ENCODE measurements at regions not wholly inside any gene's neighbourhood (a gene's known extent, or its start where the extent isn't known, plus 50 kb on each side); places are given as distances from the start of the nearest gene placed in this dataset.
"Not testable (repeated sequence)": the region's sequence is repeated elsewhere in the genome, so short reads cannot be mapped to it uniquely, and the experiment has no call there.

DNA sequence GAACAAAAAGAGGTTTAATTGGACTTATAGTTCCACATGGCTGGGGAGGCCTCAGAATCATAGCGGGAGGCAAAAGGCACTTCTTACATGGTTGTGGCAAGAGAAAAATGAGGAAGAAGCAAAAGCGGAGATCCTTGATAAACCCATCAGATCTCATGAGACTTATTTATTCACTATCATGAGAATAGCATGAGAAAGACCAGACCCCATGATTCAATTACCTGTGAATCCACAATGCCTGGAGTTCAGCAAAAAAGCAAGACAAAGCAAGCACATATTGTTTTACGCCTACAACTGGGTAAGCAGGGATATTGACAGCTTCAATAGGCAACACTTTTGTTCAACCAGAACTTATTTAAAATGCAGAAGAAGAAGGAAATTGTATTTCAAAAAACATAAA, 218.2 kb downstream of the RPL10L start:
- DNase-seq, result no peak

DNA sequence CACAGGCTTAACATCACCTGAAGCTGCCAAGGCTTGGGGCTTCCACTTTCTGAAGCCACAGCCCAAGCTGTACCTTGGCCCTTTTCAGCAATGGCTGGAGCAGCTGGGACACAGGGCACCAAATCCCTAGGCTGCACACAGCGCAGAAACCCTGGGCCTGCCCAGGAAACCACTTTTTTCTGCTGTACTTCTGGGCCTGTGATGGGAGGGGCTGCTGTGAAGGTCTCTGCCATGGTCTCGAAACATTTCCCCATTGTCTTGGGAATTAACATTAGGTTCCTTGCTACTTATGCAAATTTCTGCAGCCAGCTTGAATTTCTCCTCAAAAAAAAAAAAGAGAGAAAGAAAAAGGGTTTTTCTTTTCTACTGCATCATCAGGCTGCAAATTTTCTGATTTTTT, 219.1 kb downstream of the RPL10L start:
- no peak for DNase-seq

DNA sequence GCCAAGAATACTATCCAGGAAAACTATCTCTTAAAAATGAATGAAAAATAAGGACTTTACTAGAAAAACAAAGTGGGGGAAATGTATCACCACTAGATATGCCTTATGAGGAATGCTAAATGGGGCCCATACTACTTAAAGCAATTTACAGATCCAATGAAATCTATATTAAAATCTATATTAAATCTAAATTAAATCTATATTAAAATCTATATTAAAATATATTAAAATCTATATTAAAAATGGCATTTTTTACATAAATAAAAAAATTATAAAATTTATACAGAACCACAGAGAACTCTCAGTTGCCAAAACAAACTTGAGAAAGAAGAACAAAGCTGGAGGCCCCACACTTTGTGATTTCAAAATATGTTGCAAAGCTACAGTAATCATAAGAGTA, 234.5 kb downstream of the RPL10L start:
- no peak for DNase-seq

DNA sequence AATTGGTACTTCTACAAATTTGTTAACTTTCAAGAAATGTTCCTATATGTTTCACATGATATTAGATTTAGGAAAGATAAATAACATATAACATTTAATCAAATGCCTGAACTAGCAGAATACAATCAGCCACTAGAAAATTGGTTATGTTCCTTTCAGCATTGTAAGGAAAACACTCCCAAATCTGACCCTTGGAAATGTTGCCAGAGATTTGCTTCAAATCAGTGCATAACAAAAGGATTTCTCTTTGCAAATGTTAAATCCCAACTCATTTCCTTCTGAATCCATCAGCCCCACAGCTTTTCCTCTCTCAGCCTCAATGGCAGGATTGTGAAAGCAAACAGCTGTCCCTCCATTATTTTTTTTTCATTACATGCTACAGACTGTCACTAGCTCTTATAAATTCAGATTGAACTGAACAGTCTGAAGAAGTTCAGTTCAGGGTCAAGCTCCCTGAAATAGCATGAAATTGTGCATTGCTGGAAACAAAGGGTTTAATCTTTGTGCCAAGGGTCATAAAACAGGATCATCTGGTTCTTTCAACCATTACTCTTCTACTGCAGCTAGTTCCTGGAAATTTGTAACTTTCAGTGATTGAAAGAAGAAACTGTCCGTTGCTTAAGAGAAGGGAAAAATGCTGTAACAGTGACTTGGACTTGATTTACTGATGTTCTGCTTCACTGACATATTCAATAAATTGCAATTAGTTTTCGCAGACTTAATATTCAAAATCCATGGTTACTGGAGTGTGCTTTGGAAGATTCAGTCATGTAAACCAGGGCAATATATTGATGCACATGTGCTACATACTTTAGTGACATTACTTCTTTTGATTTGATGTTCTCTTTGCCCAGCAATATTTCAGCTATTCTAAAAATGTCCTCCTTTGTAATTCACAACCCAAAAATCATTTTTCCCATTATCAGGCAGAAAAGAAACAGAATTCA, 246.4 kb downstream of the RPL10L start:
- peak; percentile 48 for DNase-seq

DNA sequence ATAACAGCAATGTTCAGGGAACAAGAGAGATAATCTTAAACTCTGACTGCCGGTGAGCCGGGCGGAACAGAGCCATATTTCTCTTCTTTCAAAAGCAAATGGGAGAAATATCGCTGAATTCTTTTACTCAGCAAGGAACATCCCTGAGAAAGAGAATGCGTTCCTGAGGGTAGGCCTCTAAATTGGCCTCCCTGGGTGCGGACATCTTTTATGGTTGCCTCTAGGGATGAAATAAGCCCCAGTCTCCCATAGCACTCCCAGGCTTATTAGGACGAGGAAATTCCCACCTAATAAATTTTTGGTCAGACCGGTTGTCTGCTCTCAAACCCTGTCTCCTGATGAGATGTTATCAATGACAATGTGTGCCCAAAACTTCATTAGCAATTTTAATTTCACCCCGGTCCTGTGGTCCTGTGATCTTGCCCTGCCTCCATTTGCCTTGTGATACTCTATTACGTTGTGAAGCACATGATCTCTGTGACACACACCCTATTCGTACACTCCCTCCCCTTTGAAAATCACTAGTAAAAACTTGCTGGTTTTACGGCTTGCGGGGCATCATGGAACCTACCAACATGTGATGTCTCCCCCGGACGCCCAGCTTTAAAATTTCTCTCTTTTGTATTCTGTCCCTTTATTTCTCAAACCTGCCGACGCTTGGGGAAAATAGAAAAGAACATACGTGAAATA, 249.4 kb downstream of the RPL10L start:
- not testable (repeated sequence) for DNase-seq

DNA sequence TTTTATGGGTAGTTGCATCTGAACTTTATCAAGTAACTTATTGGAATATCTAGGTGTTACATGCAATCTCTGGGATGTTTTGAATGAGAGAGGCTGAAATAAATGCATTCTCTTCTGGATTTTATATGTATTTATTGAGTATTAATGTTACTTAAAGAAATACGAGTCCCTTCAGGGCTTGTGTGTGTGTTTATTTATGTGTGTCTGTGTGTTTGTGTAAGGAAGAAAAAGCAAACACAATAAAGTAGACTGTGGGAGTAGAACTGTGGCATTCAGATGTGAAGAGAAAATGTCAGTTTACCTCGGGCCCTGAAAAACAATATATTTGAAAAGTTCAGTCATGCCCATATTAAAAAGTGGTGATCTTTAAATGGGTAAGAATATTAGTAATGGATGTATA, 250.5 kb downstream of the RPL10L start:
- no peak for DNase-seq

DNA sequence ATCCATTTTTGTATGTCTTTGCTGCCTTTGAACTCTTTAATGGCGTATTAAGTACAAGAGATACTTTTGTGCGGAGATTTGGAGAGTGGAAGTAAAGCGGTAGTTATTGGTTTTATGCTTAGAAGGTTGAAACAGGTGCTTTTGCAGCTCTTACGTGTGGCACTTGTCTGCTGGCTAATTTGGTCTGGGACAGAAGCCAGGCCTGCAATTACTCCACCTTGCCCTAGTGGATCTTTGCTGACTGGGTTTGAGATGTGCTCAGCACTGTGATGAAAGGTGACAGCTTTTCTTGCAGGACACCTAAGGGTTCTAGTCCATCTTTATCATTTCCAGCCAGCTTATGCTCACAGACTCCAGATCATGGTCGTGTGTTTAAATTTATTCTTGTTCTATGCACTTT, 252.5 kb downstream of the RPL10L start:
- no peak for DNase-seq

DNA sequence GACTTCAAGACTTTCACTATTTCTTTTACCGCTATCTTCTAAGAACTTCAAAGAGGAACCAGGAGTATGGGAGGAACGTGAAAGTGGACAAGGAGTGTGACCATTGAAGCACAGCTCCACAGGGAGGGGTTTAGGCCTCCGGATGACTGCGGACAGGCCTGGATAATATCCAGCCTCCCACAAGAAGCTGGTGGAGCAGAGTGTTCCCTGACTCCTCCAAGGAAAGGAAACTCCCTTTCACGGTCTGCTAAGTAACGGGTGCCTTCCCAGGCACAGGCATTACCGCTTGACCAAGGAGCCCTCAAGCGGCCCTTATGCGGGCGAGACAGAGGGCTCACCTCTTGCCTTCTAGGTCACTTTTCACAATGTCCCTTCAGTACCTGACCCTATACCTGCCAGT, 267.0 kb downstream of the RPL10L start:
- DNase-seq, result no peak

DNA sequence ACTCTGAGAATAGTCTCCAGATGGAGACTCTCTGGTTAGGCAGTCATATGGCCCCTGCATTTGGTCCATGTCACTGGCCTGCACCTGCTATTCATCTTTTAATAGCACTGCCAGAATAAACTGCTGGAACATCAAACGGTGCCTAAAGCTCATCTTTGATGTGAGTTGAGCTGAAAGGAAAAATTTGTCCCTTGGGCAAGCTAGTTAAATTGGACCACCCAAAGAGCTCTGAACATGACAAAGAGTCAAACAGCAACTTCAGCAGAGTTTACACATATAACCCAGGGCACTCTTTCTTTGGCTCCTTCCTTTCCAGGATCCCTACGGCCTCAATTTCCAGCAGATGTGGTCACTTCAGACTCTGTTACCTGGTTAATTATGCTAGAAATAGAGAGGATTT, 269.9 kb downstream of the RPL10L start:
- no peak for DNase-seq

DNA sequence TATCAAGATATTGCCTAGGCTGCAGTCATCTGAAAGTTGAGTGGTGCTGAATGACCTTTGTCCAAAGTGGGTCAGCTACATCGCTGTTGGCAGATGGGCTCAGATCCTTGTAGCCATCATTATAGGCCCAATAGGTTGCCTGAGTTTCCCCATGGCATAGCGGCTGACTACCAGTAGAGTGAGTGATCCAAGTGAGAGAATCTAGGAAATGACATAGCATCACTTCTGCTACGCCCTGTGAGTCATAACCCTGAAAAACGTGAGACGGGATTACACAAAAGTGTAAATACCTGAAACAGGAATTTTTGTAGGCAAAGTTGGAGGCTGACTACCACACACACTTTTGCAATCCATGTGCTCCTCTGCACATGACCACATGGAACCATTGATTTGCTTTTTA, 273.3 kb downstream of the RPL10L start:
- DNase-seq, result no peak

DNA sequence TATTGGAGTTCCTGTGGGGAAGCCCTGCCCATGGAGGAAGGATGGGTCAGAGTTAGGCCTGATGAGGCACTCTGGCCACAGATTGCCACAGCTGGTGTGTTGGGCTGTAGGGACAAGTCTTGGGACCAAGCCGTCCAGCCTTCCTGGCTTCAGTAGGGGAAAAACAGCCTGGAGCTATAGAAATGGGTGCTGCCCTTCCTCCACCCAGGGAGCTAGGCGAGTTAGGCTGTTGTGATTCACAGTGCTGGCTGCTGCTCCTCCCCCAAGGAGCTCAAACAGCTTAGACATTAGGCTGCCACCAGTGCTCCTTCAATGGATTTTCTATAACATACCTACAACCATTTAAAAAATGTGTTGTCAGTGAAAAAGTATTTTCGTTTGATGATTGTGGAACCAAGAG, 274.3 kb downstream of the RPL10L start:
- no peak for DNase-seq

DNA sequence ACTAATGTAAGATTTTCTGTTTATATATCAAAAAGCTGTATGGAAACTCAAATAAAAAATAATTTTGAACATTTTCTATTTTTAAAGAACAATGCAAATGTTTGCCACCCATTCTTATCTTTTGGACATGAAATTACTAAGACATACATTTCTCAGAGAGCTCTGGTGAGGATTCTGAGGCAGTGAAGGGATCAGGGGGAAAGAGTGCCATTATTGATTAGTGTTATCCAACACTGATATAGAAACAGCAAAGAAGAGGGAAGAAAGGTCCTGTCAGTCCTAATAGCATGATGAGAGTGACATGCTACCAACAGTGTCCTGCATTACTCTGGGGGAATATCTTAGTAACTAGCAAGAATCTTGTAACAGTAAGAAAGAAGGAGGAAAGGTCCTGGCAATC, 282.2 kb downstream of the RPL10L start:
- no peak for DNase-seq

DNA sequence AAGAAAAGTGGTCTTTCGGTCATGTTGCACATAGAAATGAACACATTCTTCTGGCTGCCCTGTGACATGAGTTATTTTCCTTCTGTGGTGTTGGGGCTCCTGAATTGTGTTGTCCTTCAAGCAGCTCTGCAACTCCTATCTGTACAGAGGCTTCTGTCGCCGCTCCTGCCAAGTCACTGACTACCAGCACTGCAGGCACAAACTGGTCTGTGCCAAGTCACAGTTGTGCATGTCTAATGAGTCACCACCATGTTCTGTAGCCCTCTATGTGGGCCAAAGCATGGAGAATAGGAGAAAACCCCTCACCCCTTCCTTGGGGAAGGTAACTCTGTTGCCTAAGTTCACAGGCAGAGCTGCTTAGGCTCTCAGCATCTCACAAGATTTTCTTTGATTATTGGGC, 283.3 kb downstream of the RPL10L start:
- DNase-seq, result no peak

DNA sequence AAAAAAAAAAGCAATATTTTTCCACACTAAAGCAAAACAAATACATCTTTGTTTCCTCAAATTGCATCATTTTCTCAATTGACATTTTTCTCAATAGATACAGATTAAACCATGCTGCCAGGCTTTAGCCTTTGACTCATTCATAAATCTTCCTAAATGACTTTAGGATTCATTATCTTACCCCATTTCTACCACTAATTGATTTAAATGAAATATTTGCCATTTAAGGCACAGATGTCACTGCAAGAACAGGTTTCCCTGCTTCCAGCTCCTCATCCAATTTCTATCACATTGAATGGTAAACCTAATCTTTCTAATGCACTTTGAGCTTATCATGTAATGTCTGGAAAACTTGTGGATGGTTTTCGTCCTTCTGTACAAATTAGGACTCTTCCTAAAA, 298.7 kb downstream of the RPL10L start:
- no peak for DNase-seq

DNA sequence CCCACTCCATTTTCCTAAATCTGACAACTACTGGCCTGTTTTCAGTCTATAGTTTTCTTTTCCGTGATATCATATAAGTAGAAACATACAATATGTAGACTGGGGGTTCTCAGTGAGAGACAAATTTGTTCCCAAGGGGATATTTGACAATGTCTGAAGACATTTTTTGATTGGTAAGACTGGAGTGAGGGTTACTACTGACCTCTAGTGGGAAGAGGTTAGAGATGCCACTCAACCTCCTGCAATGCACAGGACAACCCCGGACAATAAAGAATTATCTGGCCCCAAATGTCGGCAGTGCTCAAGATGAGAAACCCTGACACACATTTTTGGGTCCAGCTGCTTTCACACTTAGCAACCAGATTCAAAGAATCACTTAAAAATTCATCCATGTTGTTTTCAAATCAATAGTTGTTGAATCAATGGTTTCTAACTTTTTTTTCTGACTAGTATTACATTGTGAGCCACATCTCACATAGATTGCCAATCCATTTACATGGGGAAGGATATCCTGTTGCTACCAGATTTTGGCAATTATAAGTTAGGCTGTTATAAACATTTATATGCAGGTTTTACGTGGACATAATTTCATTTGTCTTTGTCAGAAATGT, 307.1 kb downstream of the RPL10L start:
- no peak for DNase-seq

DNA sequence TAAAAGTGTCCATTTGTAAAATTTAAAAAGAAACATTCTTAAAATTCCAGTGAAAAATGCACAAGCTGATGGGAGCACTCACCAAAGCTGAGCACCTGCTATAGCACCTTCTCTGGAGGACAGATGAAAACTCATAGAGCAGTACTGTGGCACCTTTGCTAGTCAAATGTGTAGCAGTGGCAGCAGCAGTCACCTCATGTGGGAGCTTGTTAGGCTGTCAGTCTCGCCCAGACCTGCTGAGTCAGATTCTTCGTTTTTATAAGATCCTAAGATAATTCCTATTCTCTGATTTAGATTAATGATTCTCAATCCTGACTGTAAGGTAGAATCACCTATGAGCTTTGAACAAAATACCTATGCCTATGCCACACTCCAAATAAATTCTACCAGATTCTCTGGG, 325.8 kb downstream of the RPL10L start:
- no peak for DNase-seq

DNA sequence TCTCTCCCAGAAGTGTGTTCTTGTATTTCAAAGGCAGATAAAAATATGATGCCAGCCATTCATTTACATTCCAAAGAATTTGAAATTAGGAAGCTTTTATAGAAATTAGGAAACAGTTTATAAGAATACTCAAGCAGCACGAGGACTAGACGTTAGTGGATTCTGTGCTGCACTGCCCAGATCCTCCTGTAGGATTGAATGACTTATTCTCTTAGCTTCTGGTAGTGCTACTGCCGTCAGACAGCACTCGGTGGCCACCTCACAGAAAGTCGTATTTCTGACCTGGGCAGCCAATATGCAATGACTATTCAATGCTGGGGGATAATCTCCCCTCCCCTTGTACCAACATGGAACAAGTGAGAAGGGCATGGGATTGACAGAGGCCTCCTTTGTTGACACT, 326.4 kb downstream of the RPL10L start:
- no peak for DNase-seq

DNA sequence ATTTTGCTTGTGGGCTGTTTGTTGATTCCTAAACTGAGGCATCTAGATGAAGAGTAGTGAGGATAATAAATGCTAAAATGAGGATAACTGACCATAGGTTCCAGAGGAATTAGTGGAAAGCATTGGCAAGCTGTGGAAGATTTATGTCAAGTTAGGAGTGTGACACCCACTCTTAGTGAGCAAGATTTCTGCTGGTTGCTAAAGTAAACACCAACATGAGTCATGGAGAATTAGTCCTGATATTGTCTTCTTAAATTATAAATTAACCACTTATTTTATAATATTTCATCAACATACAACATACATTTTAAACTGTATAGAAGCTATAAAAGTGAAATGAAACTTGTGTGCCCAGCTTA, 328.2 kb downstream of the RPL10L start:
- no peak for DNase-seq

DNA sequence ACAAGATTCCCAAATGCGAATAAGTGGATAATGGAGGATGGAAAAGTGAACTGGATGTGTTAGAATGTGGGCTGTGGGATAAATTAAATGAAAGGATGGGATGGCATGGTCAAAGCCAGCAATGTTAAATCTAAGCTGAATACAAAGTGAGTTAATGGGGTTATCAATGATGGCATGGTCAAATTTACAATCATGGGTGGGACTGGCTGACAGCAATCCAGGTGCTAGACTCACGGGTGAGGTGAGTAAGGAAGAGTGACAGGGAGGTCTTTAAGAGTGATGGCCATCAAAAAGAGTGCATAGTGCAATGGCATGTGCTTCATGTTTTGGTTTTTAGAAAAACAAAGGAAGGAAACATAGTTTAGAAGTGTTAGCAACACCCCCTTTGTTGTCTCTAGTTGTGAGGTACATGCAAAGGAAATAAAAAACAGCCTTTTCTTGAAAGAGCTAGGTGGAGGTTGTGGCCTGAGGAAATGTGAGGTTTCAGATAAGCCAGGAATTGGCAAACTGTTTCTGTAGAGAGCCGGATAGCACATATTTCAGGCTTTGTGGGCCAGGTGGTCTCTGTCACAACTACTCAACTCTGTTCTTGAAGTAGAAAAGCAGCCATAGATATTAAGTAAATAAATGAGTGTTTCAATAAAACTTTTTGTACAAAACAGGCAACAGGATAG, 328.7 kb downstream of the RPL10L start:
- peak; percentile 16 for DNase-seq

DNA sequence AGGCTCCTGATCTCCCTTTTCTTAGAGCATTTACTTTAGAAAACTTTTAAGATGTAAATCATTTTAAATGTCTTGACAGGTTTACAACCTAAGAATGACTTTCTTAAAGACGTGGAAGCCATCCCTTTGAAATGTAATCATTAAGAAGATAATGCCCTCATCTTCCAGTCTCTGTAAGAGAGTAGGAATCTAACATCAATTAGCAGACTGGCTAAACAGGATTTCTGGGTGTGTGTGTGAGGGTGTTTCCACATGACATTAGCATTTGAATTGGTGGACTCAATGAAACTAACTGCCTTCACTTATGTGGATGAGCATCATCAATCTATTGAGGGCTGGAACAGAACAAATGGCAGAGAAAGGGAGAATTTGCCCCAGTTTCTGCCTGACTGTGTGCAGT, 329.5 kb downstream of the RPL10L start:
- no peak for DNase-seq

DNA sequence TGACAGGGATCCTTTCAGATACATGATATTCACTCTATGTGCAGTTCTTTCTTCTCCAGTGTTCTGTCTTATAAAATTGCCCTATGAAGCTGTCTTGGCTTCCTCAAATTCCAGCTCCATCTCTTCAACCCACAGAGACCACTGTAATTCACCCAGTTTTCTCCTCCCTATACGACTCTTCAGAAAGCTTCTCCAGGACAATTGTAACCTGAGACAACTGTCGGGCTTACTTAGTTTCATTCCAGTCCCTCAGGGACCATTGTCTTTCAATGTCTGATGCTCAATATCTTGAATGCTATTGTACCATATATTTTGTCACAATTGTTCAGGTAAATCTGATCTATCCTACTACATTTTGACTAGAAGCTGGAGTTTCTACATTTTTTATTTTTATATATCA, 345.3 kb downstream of the RPL10L start:
- DNase-seq, result no peak

DNA sequence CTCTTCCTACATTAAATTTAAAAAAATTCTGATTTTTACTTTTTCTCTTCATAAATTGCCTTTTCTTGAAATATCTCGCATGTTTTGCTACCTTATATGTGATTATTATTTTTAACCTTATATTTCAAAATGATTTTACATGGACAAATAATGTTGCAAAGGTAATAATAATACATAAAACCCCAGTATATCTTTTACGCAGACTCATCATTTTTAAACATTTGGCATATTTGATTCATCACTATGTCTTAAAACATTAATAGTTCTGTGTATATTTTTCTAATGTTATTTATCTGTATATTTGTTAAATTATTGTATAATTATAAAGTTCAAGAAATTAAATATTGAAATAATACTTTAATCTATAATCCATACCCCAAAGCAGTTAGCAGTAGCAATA, 350.8 kb downstream of the RPL10L start:
- no peak for DNase-seq

DNA sequence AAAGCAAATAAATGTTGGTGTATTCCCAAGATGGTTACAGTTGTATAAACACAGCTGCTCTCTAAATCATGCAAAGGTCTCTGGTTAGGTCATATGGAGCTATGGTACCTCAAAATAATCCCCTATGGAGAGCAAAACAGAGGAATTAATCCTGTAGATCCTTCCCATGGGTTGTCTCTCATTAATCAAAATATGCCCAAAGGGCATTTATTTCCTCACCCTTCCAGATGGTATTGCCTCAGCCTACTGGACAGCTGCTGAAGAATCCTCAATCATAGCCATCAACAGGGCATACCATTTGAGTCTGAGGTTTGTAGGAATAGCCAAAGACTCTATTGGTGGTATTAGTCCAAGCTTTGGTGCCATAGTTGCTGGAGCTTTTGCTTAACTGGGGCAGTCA, 360.9 kb downstream of the RPL10L start:
- no peak for DNase-seq
